H1 (cell line): ENCODE measurements at regions not wholly inside any gene's neighbourhood (a gene's known extent, or its start where the extent isn't known, plus 50 kb on each side); places are given as distances from the start of the nearest gene placed in this dataset.

Experiments used
- CTCF ChIA-PET: fragments of 300-600 bp; sonication (Branson Sonifier 250); formaldehyde crosslinking; loops from one replicate; lab custom pipeline; 2021; ENCODE audit not compliant: partially characterized antibody; lab: Charles Lee
- POLR2A ChIA-PET: fragments of 300-600 bp; sonication (Branson Sonifier 250); formaldehyde crosslinking; loops from one replicate; lab custom pipeline; 2021; ENCODE audit warnings: inconsistent platforms; ENCODE audit not compliant: partially characterized antibody; lab: Charles Lee
- DNase-seq, 2 experiments: peaks; one replicate each; pipeline versions ENCODE4 v3.0.0 to v3.0.0-alpha.2; 2010 to 2022; ENCODE audit warnings: low spot score in 2 of 2, low read depth in 1 of 2, mixed read lengths in 1 of 2
- FAIRE-seq: peaks from 2 replicates; lab custom pipeline; 2011; peaks lifted over from hg19 to GRCh38; lab: Jason Lieb, UNC
- H2AFZ ChIP-seq: 2 replicates; pipeline ENCODE4 v1.8.1; 2012; ENCODE audit warnings: low read length, inconsistent platforms
- H2AK5ac ChIP-seq: 2 replicates; pipeline ENCODE4 v1.6.1; 2013; ENCODE audit warnings: low read depth, low read length
- H2BK120ac ChIP-seq: replicated peaks from 2 replicates; pipeline ENCODE3; 2013; ENCODE audit warnings: low read depth, low read length, inconsistent platforms
- H2BK12ac ChIP-seq: 2 replicates; pipeline ENCODE4 v1.6.1; 2013; ENCODE audit warnings: low read depth, low read length
- H2BK15ac ChIP-seq: 2 replicates; pipeline ENCODE4 v1.6.1; 2013; ENCODE audit warnings: low read length
- H2BK20ac ChIP-seq: 2 replicates; pipeline ENCODE4 v1.6.1; 2013; ENCODE audit warnings: low read length
- H2BK5ac ChIP-seq: 2 replicates; pipeline ENCODE4 v1.6.1; 2013; ENCODE audit warnings: low read depth, low read length
- H3K14ac ChIP-seq: 2 replicates; pipeline ENCODE4 v1.6.1; 2013; ENCODE audit warnings: inconsistent platforms; ENCODE audit not compliant: insufficient read length
- H3K18ac ChIP-seq: 2 replicates; pipeline ENCODE4 v1.6.1; 2013; ENCODE audit warnings: low read length; ENCODE audit errors: extremely low read depth
- H3K23ac ChIP-seq: 2 replicates; pipeline ENCODE4 v1.6.1; 2013; ENCODE audit warnings: inconsistent platforms; ENCODE audit not compliant: insufficient read length
- H3K23me2 ChIP-seq: 2 replicates; pipeline ENCODE4 v1.6.1; 2013; ENCODE audit warnings: low read depth, low read length
- H3K27ac ChIP-seq: 2 replicates; pipeline ENCODE4 v1.6.1; 2011; ENCODE audit warnings: low read depth, low read length, inconsistent platforms
- H3K27me3 ChIP-seq, 4 experiments: replicated peaks in 1 of 4; 1 replicate in 1 of 4; 2 replicates in 3 of 4; pipeline versions ENCODE4 v1.6.1 to v1.8.1; 2011 to 2013; ENCODE audit warnings: low read length in 3 of 4, mild to moderate bottlenecking in 3 of 4, inconsistent platforms in 2 of 4, mixed read lengths in 2 of 4, moderate library complexity in 1 of 4; ENCODE audit not compliant: control insufficient read depth in 3 of 4, insufficient read depth in 3 of 4; ENCODE audit errors: extremely low read depth in 1 of 4
- H3K36me3 ChIP-seq, 4 experiments: 2 replicates each; pipeline versions ENCODE4 v1.6.1 to v1.8.1; 2011 to 2013; ENCODE audit warnings: mild to moderate bottlenecking in 4 of 4, low read length in 3 of 4, moderate library complexity in 2 of 4, control low read depth in 1 of 4, inconsistent platforms in 1 of 4; ENCODE audit not compliant: insufficient read depth in 4 of 4, control insufficient read depth in 2 of 4
- H3K4ac ChIP-seq: replicated peaks from 2 replicates; pipeline ENCODE3; 2013; ENCODE audit warnings: low read length, low read depth, mixed read lengths, inconsistent platforms; ENCODE audit not compliant: insufficient read length
- H3K4me1 ChIP-seq, 4 experiments: replicated peaks in 1 of 4; 1 replicate in 1 of 4; 2 replicates in 3 of 4; pipeline versions ENCODE4 v1.6.1 to v1.8.1; 2011 to 2013; ENCODE audit warnings: low read length in 3 of 4, inconsistent platforms in 2 of 4, mixed read lengths in 1 of 4; ENCODE audit not compliant: insufficient read depth in 4 of 4, control insufficient read depth in 3 of 4
- H3K4me2 ChIP-seq, 2 experiments: 2 replicates each; pipeline versions ENCODE4 v1.6.1 to v1.8.1; 2011 to 2013; ENCODE audit warnings: low read depth in 2 of 2, low read length in 2 of 2, control low read depth in 1 of 2, inconsistent platforms in 1 of 2, mild to moderate bottlenecking in 1 of 2; ENCODE audit not compliant: insufficient read depth in 1 of 2
- H3K4me3 ChIP-seq, 4 experiments: fragments of 200-600, 300-600 bp in 1 of 4; sonication (generic), shearing (Covaris generic), sonication (Bioruptor Twin) in 1 of 4; 2 replicates each; pipeline versions ENCODE4 v1.5.1 to v1.8.1; 2011 to 2016; ENCODE audit warnings: low read length in 4 of 4, low read depth in 3 of 4, control low read depth in 2 of 4, inconsistent platforms in 2 of 4, mild to moderate bottlenecking in 2 of 4, mixed read lengths in 1 of 4, moderate library complexity in 1 of 4; ENCODE audit not compliant: insufficient read depth in 2 of 4; ENCODE audit errors: extremely low read depth in 1 of 4
- H3K56ac ChIP-seq: replicated peaks from 2 replicates; pipeline ENCODE3; 2013; ENCODE audit warnings: low read depth, mild to moderate bottlenecking, mixed read lengths, low read length, inconsistent platforms; ENCODE audit not compliant: insufficient read length
- H3K79me1 ChIP-seq: 2 replicates; pipeline ENCODE4 v1.6.1; 2013; ENCODE audit warnings: low read depth, low read length, control low read depth
- H3K79me2 ChIP-seq, 2 experiments: 2 replicates each; pipeline versions ENCODE4 v1.6.1 to v1.8.1; 2012 to 2013; ENCODE audit warnings: low read length in 2 of 2, mild to moderate bottlenecking in 2 of 2, inconsistent platforms in 1 of 2; ENCODE audit not compliant: insufficient read depth in 2 of 2, control insufficient read depth in 1 of 2
- H3K9ac ChIP-seq, 4 experiments: replicated peaks in 1 of 4; 1 replicate in 1 of 4; 2 replicates in 3 of 4; pipeline versions ENCODE4 v1.6.1 to v1.8.1; 2011 to 2013; ENCODE audit warnings: low read depth in 3 of 4, low read length in 3 of 4, control low read depth in 2 of 4, mild to moderate bottlenecking in 2 of 4, moderate library complexity in 2 of 4, inconsistent platforms in 1 of 4; ENCODE audit errors: extremely low read depth in 1 of 4
- H3K9me3 ChIP-seq, 2 experiments: 2 replicates each; pipeline versions ENCODE4 v1.6.1 to v1.8.1; 2012 to 2013; ENCODE audit warnings: mild to moderate bottlenecking in 2 of 2, moderate library complexity in 2 of 2, control low read depth in 1 of 2, inconsistent platforms in 1 of 2, low read depth in 1 of 2, low read length in 1 of 2, mixed read lengths in 1 of 2; ENCODE audit not compliant: insufficient read depth in 2 of 2
- H4K20me1 ChIP-seq, 2 experiments: replicated peaks in 1 of 2; 2 replicates each; pipeline versions ENCODE3 to v1.8.1; 2011 to 2013; ENCODE audit warnings: inconsistent platforms in 2 of 2, low read length in 2 of 2, mild to moderate bottlenecking in 1 of 2; ENCODE audit not compliant: insufficient read depth in 2 of 2, control insufficient read depth in 1 of 2
- H4K5ac ChIP-seq: 2 replicates; pipeline ENCODE4 v1.6.1; 2013; ENCODE audit warnings: low read length, low read depth, mixed read lengths, inconsistent platforms; ENCODE audit not compliant: insufficient read length
- H4K8ac ChIP-seq: 2 replicates; pipeline ENCODE4 v1.8.0; 2013; ENCODE audit warnings: mild to moderate bottlenecking, moderate library complexity, low read length, inconsistent platforms; ENCODE audit not compliant: insufficient read depth; ENCODE audit errors: extremely low read depth
- H4K91ac ChIP-seq: replicated peaks from 2 replicates; pipeline ENCODE3; 2013; ENCODE audit warnings: low read length, mixed read lengths, inconsistent platforms; ENCODE audit not compliant: insufficient read length
- BRCA1 ChIP-seq: IDR thresholded peaks from 2 replicates; pipeline ENCODE4 v1.6.1; 2012; ENCODE audit warnings: low read depth, low read length, improper control_type of control experiment
- CHD1 ChIP-seq: IDR thresholded peaks from 2 replicates; pipeline ENCODE4 v1.6.1; 2012; ENCODE audit warnings: low read depth, low read length, improper control_type of control experiment
- CHD2 ChIP-seq: IDR thresholded peaks from 2 replicates; pipeline ENCODE4 v1.6.1; 2012; ENCODE audit warnings: low read length, improper control_type of control experiment
- EGR1 ChIP-seq: IDR thresholded peaks from 2 replicates; pipeline ENCODE4 v1.6.1; 2011; ENCODE audit warnings: low read depth, low read length, borderline replicate concordance
- FOSL1 ChIP-seq: IDR thresholded peaks from 2 replicates; pipeline ENCODE4 v1.6.1; 2011; ENCODE audit warnings: mild to moderate bottlenecking, low read depth, low read length, moderate library complexity; ENCODE audit not compliant: insufficient read depth
- JUND ChIP-seq: IDR thresholded peaks from 2 replicates; pipeline ENCODE4 v1.6.1; 2011; ENCODE audit warnings: mild to moderate bottlenecking, improper control_type of control experiment, low read length
- KDM5A ChIP-seq: fragments of 200-600 bp; IDR thresholded peaks from 2 replicates; pipeline ENCODE4 v1.7.1; 2012; ENCODE audit warnings: mild to moderate bottlenecking, low read length, inconsistent platforms, mixed read lengths
- MAFK ChIP-seq: IDR thresholded peaks from 2 replicates; pipeline ENCODE4 v1.6.1; 2012; ENCODE audit warnings: low read depth, mild to moderate bottlenecking, improper control_type of control experiment, low read length
- PHF8 ChIP-seq: fragments of 200-600 bp; sonication (generic); conservative IDR thresholded peaks from 2 replicates; pipeline ENCODE4 v1.7.1; 2012; ENCODE audit warnings: low read depth, mild to moderate bottlenecking, inconsistent platforms, low read length, moderate library complexity
- POU5F1 ChIP-seq: IDR thresholded peaks from 2 replicates; pipeline ENCODE4 v1.6.1; 2011; ENCODE audit warnings: low read depth, mild to moderate bottlenecking, low read length, moderate library complexity
- RAD21 ChIP-seq, 2 experiments: IDR thresholded peaks in 1 of 2; conservative IDR thresholded peaks in 1 of 2; 2 replicates each; pipeline ENCODE4 v1.6.1; 2011; ENCODE audit warnings: low read depth in 2 of 2, low read length in 2 of 2, improper control_type of control experiment in 1 of 2, inconsistent platforms in 1 of 2, mild to moderate bottlenecking in 1 of 2, moderate library complexity in 1 of 2
- SAP30 ChIP-seq: fragments of 300-600 bp; sonication (generic); IDR thresholded peaks from 2 replicates; pipeline ENCODE4 v1.7.1; 2012; ENCODE audit warnings: low read length, moderate library complexity, mild to moderate bottlenecking, inconsistent platforms; ENCODE audit not compliant: insufficient read depth, insufficient replicate concordance
- SP1 ChIP-seq: IDR thresholded peaks from 2 replicates; pipeline ENCODE4 v1.6.1; 2011; ENCODE audit warnings: low read depth, low read length
- TAF7 ChIP-seq: optimal IDR thresholded peaks from 2 replicates; pipeline ENCODE3; 2011; ENCODE audit warnings: low read depth, mild to moderate bottlenecking, inconsistent platforms, low read length, moderate library complexity, borderline replicate concordance
- YY1 ChIP-seq: IDR thresholded peaks from 2 replicates; pipeline ENCODE4 v1.6.1; 2011; ENCODE audit warnings: low read depth, mild to moderate bottlenecking, low read length
- WGBS, 2 experiments: shearing (Covaris generic) in 1 of 2; methylation state at CpG; one replicate each; pipeline versions ENCODE4 v1.1.6 to v1.1.7; 2013 to 2015; ENCODE audit warnings: low lambda C conversion rate in 2 of 2, mixed read lengths in 2 of 2, inconsistent platforms in 1 of 2, low coverage in 1 of 2, missing lambda C conversion rate in 1 of 2; ENCODE audit not compliant: insufficient replicate concordance in 2 of 2, insufficient coverage in 1 of 2, insufficient read length in 1 of 2; ENCODE audit errors: extremely low coverage in 1 of 2, missing lambda C conversion rate in 1 of 2; 5-methylcytosine and 5-hydroxymethylcytosine counted together

GRCh38 chr12:105911966-105912365 lies 226.8 kb downstream of the NUAK1 start:
- Histone ChIP-seq H3K36me3 (no peaks in the 10 kb centered on the region), H2BK5ac (no peak overlapping the region), H3K4ac (no peak overlapping the region), H3K14ac (no peak overlapping the region), H3K9ac (no peak overlapping the region), H3K4me1 (no peaks in the 10 kb centered on the region), H2BK120ac (no peak overlapping the region), H3K79me2 (no peaks in the 10 kb centered on the region), H4K91ac (no peak overlapping the region), H3K4me3 (no peak overlapping the region), H2BK15ac (no peak overlapping the region), H3K4me2 (no peak overlapping the region), H2AK5ac (no peak overlapping the region), H4K5ac (no peak overlapping the region), H2AFZ (no peak overlapping the region), H4K20me1 (no peaks in the 10 kb centered on the region), H4K8ac (no peak overlapping the region), H3K18ac (no peak overlapping the region), H3K27me3 (no peaks in the 10 kb centered on the region), H3K79me1 (no peaks in the 10 kb centered on the region), H3K23ac (no peak overlapping the region), H3K23me2 (no peaks in the 10 kb centered on the region; the same call in 1 of the 2 replicates), H3K27ac (no peak overlapping the region), H3K9me3 (no peaks in the 10 kb centered on the region), H3K56ac (no peak overlapping the region), H2BK20ac (no peak overlapping the region), H2BK12ac (no peak overlapping the region)
- ChIA-PET POLR2A (interaction anchor here (0.8 kb wide), 1 partner anchor 10 kb away, joined by 3 read pairs; no protein-coding TSS in a partner anchor), CTCF (interaction anchor here (1.3 kb wide), 1 partner anchor 10 kb away, joined by 3 read pairs; no protein-coding TSS in a partner anchor)
- 89% methylated on average over 4 of the region's 4 CpGs; no CpG with 5 or more reads in 1 of the 2 experiments for WGBS, 2 experiments
- FAIRE-seq (no peak), DNase-seq (no peak)
- TF ChIP-seq JUND (no peak), EGR1 (no peak), POU5F1 (no peak), SP1 (no peak), TAF7 (no peak), CHD1 (no peak), SAP30 (no peak), PHF8 (no peak), RAD21 (IDR thresholded peaks at IDR 0.05 in 1 of 2, conservative IDR thresholded peaks at IDR 0.05 in 1 of 2; ENCODE audit: low read depth in 2 of 2, low read length in 2 of 2) (no peak), KDM5A (no peak), MAFK (no peak), YY1 (no peak), CHD2 (no peak), FOSL1 (no peak), BRCA1 (no peak)
